RCC 7860 (cell line): ENCODE measurements at regions not wholly inside any gene's neighbourhood (a gene's known extent, or its start where the extent isn't known, plus 50 kb on each side); places are given as distances from the start of the nearest gene placed in this dataset.

ENCODE experiments used
- DNase-seq: peaks from one replicate; pipeline ENCODE4 v3.0.0-alpha.2; 2015; ENCODE audit warnings: low spot score
- FAIRE-seq: peaks from 2 replicates; lab custom pipeline; 2012; peaks lifted over from hg19 to GRCh38; lab: Jason Lieb, UNC

DNA sequence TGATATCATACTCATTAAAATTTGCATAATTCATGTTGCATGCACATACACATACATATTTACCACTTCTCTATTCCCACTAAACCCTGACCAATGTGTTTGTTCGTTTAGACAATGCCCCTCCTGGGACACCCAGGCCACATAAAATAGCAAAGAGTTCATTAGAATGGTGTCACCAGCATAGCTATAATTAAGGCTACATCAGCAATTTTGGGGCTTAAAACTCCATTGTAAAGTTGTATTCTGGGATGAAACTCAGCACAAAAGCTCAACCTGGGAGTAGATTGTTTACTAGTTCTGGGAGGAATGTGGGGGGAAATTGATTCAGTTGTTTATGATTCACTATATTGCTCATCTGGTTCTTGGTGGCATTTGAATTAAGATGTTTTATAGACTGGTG lies 522.2 kb upstream of the SUCLG2 start:
- FAIRE-seq = no peak

DNA sequence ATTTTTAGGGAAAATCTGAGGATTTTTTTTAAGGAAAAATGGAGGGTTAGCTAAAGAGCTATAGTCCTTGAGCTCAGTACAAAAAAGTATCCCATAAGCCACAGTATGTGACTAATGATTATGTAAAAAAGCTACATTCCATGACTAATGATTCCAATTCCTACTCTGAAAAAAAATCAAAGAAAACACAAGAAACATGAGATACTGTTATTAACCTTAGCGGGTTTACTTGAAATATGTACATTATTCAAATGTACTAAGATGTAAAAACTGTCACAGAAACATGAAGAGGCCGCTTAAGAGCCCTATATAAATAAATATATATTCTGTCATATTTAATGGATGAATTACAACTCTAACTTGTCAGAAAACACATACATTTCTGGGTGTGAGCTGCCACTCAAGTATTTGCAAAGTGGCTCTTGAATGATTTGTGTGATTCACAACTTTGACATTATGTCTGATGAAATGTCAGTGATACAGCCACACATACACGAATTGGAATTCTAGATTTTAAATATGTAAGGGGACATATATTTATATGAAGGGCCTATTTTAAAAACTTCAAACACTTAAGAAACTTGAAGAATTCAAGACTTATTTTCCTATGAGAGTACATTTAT lies 518.7 kb upstream of the SUCLG2 start:
- DNase-seq (no peak), FAIRE-seq (no peak)

More for the DNA sequence above, 522.2 kb upstream of the SUCLG2 start:
- DNase-seq = no peak

DNA sequence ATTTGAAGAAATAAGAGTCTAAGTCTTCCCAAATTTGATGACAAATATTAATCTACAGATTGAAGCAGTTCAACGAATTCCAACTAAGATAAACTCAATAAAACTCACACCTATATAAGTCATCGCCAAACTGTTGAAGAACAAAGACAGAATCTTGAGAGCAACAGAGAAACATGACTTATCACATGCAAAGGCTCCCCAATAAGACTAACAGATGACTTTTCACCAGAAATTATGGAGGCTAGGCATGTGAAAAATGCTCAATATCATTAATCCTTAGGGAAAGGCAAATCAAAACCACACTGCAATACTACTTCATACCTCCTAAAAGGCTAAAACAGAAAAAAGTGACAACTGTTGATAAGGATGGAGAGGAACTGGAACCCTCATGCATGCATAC lies 517.6 kb upstream of the SUCLG2 start:
- no peak for DNase-seq
- FAIRE-seq = no peak

DNA sequence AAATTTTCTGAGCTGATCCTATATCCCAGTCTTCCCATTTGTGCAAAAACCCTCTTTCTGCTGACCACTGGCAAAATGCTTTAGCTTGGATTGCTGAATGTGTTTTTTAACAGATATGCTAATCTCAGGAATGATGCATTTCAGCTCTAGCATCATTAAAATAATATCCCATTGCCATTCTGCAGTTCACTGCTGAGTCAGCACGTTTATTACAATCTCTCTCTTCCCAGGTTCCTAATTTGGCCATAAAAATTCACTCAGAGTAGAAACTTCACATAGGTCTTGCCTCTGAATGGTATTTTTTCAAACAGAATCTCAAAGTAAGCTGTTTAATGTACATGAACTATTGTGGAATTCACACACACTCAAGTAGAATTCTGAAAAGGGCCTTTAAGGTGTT lies 509.6 kb upstream of the SUCLG2 start:
- DNase-seq = no peak
- no peak for FAIRE-seq

DNA sequence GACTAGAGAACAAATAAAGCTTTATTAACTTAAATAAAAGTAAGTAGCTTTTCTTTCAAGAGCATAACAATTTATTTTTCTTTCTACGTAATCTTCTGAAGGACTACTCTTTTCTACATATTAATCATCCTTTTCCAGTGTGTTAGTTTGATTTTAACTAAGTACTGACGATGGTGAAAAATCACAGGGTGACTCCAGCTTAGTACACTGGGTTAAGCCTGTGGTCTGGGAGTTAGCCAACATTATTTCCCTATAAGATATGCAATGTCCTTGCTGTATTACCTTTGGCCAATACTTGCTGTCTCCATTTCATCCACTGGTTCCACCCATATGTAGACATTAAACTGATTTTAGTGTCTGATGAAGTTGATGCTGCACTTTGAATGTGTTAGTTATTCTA lies 508.6 kb upstream of the SUCLG2 start:
- DNase-seq = no peak
- peak; percentile 69 for FAIRE-seq

DNA sequence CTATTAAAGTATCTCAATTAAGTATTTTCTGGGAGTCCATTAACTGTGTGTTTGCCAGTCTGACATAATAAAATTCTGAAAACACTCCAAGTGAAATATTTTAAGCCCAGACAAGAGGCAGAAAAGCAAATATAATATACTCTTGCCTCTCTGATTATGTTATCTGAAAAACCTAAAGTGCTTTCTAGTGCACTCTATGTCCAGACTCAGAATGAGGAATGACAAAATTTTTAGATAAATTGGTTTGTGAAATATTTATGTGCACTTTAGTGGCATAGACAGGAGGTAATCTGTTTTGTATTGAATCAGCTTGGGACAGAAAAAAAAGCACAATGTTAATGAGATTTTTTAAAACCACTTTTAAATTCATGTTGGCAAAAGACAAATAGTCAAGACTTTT lies 508.2 kb upstream of the SUCLG2 start:
- no peak for DNase-seq
- FAIRE-seq = no peak

DNA sequence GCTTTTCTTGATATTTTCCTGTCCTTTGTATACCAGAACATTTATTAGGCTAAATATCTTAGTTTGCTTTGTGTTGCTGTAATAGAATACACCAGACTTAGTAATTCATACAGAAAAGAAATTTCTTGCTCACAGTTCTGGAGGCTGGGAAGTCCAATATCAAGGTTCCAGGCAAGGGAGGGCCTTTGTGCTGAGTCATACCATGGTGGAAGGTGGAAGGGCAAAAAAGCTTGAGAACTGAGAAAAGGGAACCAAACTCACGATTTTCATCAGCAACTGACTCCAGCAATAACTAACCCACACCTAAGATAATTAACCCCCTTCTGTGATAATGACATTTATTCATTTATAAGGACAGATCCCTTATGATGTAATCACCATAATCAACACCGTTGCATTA lies 496.9 kb upstream of the SUCLG2 start:
- no peak for FAIRE-seq
- no peak for DNase-seq

DNA sequence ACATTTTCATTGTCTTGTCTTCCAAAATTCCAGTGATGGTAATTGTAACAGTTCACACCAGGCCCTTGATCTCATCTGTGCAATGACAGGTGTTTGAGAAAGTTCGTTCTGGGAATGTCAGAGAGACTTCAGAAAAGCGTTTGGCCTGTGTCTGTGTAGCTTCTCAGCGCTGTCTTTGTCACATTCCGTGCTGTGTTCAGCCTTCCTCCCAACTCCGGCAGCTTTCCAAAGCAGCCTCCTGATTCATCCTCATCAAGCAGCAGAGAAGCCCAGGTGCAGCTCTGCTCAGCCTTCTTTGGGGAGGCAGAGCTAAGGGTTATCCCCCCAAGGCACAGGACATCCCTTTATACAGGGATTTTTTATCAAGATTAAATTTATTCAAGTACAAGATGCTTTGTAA lies 494.0 kb upstream of the SUCLG2 start:
- no peak for DNase-seq
- FAIRE-seq = no peak

DNA sequence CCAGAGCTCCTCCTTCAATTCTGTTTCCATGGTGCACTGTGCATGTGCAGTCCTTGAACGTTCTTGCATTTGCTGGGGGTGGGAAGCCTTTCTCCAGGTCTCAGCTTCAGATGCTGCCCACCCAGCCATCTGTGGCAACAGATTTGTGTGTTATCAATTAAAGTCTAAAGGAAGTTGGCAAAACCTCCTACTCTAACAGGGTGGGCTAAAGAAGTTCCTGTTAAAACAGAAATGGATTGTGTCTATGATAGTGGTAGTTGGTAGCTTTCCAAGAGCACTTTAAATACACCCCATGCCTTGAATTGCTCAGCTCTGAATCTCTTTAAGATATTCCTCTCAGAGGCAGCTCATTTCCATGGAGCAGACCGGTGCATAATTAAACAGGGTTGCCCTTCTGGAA lies 488.0 kb upstream of the SUCLG2 start:
- DNase-seq (no peak), FAIRE-seq (no peak)

DNA sequence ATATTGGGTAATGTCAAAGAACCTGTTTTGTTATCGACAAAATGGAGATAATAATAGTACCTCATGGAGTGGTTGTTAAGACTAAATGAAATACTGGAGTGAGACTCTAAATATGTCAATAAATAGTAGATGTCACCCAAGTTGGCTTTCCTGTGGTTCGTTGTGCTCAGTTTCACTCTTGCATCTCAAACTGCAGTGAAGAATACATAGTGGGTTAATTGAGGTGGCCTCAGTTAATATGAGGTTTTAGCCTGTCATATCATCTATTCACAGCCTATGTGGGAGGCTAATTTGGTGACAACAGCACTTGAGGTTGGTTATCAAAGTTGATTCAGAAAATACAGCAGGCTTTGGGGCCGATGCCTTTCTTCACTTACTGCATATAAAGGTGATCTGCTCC lies 485.5 kb upstream of the SUCLG2 start:
- no peak for DNase-seq
- FAIRE-seq = no peak

DNA sequence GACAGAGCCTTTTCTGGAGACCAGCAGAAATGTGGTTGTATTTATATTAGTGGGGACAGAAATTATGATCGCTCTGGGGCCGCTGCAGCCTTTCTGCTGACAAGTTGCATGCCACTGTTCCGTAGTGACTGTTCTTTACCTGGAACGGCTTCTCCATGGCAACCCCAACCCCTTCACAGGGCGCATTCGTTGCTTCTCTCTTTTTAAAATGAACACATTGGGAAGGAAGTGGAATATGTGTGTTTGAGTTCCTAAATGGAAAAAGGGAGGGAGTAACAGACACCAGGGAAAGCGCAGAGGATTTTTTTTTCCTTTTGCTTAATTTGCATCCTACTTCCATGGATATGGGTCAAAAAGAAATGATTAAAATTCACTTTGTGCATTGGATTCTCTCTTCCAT lies 482.0 kb upstream of the SUCLG2 start:
- DNase-seq (no peak), FAIRE-seq (no peak)

DNA sequence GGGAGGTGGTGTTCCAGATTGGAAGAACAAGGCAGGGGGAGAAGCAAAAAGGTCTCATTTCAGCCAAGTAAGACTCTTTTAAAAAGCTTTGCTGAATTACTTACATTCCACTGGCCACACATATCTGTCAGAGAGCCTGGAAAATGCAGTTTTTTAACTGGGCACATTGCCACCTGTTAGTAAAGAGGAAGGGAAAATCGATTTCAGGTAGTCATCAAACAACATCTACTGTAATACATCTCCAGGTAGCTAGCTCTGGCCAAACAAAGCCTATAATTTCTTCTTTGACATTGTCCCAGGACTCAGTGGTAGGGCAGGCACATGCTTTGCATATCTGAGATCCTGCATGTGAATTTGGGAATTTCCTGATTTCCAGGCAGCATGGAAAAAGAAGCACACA lies 480.7 kb upstream of the SUCLG2 start:
- FAIRE-seq (no peak), DNase-seq (no peak)

DNA sequence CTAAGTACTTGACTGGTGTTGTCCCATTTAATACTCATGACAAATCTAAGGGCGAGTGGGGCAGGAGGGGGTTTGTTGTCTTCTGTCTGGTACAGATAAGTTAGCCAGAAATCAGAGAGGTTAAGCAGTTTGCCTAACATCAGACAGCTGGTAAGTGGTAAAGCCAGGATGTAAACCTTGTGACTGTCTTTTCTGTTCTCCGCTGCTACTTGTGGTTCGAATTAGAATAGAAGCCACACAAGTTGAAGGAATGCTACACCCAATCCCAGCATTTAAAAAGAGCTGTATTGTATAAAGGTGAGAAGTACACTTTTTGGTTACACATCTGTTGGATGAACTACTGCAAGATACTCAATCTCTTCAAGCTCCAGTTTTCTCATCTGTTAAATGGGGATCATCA lies 474.7 kb upstream of the SUCLG2 start:
- FAIRE-seq = no peak
- no peak for DNase-seq

DNA sequence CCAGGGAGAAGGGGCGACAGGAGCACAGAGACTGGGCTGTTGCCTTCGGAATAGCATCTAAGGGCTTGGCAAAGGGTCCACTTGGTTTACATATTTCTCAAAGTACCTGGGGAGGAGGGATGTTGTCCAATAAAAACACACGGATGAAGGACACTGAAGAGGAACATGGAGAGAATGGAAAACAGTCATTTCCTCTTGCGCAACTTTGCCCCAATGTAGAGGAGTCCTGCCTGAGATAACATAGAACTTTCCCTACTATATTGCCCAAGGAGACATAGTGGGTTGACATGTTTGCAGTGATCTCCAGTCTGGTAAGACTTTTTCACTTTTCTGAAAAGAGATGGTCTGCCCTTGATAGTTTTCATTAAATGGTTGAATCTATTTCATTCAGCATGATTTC lies 468.8 kb upstream of the SUCLG2 start:
- FAIRE-seq (no peak), DNase-seq (no peak)

DNA sequence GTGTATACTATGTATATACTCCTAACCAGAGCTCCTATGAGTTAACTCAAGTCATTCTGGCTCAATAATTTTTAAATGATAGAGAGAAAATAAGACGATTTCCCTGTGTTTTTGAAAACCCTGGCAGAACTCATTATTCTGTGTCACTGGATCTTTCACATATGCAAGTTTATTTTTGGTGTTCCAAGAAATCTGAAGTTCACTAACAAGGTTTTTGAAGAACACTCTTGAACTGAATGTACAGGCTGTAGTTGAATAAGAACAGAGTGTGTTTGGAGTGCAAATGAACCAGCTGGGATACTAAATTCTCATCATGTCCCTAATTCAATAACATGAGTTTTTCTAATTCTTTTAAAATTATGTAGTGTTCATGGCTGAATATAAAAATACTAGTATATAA lies 466.9 kb upstream of the SUCLG2 start:
- no peak for DNase-seq
- no peak for FAIRE-seq

DNA sequence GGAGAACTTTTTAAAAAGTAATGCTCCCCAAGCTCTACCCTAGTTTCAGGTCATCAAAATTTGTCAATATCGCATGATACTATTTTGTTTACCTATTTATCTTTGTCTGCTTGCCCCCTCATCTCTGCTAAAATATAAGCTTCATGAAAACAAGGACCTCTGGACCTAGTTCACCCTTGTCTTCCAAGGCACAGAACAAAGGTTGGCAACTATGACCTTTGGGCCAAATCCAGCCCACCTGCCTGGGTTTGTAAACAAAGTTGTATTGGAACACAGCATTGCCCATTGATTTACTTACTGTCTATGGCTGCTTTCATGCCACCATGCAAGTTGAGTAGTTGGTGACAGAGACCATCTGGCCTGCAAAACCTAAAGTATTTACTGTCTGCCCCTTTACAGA lies 462.2 kb upstream of the SUCLG2 start:
- FAIRE-seq = no peak
- no peak for DNase-seq

DNA sequence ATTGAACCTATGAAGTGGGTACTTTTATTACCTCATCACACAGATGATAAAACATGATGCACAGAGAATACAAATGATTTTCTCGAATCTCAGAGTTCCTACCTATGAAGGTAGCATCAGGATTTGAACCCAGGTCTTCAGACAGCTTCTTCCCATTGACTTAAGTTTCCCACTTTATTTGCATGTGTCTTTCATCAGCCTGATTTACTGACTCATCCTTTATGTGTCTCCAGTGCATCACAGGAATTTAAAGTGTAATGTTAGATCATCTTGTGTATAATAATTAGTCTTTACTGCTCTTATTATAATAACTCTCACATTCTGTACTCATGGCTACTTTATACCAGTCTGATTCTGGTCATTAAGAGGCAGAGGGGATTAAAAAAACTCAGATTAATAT lies 449.4 kb upstream of the SUCLG2 start:
- DNase-seq (no peak), FAIRE-seq (no peak)

DNA sequence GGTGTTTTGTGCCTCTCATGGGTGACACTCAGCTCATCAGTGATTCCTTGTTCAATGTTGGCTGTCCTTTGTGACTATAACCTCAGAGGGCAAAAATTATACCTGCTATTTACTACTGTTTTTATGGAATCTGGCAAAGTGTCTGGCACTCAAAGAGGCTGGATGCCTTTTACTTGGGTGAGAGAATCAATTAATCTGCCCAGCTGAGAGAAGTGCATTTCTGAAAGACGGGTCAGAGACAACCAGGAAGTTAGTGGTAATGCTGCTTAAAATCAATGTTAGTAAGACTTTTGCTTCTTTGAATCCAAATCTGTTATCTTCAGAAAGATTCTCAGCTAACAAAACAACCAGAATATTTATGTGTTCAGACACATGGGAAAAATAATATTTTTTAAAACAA lies 436.2 kb upstream of the SUCLG2 start:
- no peak for DNase-seq
- FAIRE-seq = no peak

DNA sequence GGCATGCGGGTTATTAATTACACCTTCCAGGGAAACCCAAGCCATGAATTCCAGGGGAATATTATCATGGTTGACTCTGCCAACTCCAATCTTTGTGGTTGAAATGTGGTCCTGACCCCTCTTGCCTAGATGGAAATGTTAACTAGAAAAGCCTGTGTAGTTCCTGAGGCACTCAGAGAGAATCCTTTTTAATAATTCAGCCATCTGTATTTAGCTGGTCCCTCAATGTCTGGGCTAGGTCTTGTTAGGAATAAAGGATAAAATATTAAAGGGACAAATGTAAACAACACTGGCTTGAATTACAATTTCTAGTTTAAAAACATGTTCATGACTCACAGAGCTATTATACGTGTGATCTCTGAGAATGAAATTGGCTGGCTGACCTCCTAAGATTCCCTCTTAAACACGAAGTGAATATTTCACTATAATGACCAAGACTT lies 435.2 kb upstream of the SUCLG2 start:
- peak; percentile 86 for DNase-seq
- peak; percentile 98 for FAIRE-seq

DNA sequence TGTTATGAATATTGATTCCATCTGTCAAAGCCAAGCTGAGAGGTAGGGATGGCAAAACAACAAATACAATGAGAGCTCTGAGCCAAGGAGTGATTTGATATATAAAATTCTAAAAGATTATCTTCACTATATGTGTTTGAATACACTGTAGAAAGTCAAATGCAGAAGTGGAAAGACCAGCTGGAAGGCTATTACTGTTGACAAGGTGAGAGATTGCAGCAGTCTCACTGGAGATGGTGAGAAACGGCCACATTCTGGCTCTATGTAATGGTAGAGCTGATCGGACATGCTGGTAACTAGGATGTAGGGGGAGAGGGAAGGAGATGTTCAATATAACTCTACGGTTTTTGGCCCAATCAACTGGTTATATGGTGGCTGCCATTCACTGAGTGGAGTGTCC lies 434.2 kb upstream of the SUCLG2 start:
- FAIRE-seq (no peak), DNase-seq (no peak)

DNA sequence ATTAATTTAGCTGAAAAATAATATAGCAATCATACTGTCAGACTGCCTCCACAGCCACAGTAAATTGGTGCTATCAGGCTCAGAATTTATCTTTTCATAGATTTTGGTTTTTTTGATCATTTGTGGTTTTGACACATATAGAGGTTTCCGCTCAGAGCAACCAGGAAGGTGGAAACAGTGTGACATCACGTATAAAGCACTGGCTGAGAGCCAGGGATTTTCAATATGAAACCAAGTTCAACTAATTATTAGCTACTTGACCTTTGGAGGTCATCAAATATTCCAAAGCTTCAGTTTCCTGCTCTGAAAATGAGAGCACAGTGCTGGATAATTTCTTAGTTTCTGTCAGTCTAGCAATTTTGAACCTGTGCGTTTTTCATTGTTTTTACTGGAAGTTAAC lies 433.8 kb upstream of the SUCLG2 start:
- DNase-seq (peak; percentile 52), FAIRE-seq (peak; percentile 95)

DNA sequence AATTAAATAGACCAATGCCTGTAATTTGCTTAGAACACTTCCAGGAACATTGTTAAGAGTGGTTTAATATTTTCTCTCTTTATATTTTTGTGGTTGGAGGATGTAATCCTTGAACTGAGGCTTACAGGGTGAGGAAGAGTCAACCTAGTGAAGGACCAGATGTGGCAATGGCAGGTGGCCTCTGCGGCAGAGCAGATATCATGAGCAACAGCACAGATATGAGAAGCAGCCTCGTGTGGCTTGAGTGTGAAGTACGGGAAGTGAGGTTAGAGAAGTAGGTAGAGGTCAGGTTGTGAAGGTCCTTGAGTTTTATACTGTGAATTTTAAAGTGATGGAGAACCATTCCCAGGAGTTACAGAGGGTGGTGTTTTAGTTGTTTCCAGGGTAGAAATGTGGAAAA lies 417.6 kb upstream of the SUCLG2 start:
- DNase-seq (no peak), FAIRE-seq (no peak)

DNA sequence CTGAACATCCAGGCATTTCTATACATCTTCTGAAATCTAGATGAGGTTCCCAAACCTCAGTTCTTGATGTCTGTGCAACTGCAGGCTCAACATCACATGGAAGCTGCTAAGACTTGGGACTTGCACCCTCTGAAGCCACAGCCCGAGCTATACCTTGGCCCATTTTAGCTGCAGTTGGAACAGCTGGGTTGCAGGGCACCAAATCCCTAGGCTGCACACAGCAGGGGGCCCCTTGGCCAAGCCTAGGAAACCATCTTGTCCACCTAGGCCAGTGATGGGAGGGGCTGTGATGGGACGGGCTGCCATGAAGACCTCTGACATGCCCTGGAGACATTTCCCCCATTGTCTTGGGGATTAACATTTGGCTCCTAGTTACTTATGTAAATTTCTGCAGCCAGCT lies 415.8 kb upstream of the SUCLG2 start:
- DNase-seq (no peak), FAIRE-seq (no peak)

DNA sequence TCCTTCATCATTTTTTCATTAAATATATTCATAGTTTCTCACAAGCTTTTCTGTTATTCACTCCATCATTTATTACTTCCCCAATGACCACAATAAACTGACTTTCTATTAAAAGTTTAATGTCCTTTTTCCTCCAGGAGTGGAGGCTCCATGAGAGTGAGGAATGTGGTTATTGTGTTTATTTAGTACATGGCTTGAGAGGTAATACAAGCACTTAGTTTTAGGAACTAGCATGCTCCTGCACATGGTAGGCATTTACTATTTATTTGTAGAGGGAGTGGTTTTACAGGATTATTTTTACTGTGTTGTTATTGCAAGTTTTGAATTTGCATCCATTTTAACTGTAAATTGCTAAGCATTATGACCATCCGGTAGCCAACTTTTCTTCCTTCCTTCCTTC lies 412.9 kb upstream of the SUCLG2 start:
- no peak for FAIRE-seq
- no peak for DNase-seq
